ENCODE measurements at regions not wholly inside any gene's neighbourhood (a gene's known extent, or its start where the extent isn't known, plus 50 kb on each side); places are given as distances from the start of the nearest gene placed in this dataset.
"Not testable (repeated sequence)": the region's sequence is repeated elsewhere in the genome, so short reads cannot be mapped to it uniquely, and the experiment has no call there.

DNA sequence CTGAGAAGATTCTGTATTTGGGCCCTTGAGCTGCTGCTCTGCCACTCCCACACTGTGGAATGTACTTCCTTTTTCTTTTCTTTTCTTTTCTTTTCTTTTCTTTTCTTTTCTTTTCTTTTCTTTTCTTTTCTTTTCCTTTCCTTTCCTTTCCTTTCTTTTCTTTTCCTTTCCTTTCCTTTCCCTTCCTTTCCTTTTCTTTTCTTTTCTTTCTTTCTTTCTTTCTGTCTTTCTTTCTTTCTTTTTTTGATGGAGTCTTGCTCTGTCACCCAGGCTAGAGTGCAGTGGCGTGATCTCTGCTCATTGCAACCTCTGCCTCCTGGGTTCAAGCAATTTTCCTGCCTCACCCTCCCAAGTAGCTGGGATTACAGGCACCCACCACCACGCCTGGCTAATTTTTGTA, 89.8 kb downstream of the DNAAF6 start:
- H3K4me3 Mint-ChIP-seq; H3K27ac Mint-ChIP-seq; H3K4me1 Mint-ChIP-seq (ENCODE audit: low read depth in 2 of 2); H3K36me3 Mint-ChIP-seq; DNase-seq (ENCODE audit: low spot score); ATAC-seq; H3K9me3 Mint-ChIP-seq: not testable (repeated sequence)
- H3K27me3 Mint-ChIP-seq, result peaks cover 15 to 35% of the 10 kb centered on the region in 2 donors

DNA sequence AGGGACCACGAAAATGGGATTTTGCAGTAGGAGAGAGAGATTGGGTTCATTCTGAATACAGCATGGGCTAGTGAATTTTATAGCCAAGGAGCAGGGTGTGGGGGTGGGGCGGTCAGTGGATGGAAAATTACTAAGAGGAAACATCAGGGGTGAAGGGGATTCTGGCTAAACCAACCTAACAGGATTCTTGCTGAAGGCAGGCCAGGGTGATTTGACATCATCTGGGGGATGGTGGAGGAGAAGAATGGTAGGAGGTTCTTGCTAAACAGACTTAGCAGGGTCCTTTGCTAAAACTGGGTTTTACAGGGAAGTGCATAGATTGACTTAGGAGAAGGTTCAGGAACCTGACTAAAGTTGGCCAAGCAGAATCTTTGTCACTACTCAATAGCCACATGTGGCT, 91.9 kb downstream of the DNAAF6 start:
- Mint-ChIP-seq H3K36me3 (no peaks in the 10 kb centered on the region), H3K4me1 (ENCODE audit: low read depth in 2 of 2) (no peaks in the 10 kb centered on the region), H3K4me3 (no peak overlapping the region), H3K27me3 (peaks cover 22 to 48% of the 10 kb centered on the region in 2 donors), H3K9me3 (no peaks in the 10 kb centered on the region), H3K27ac (no peak overlapping the region)
- DNase-seq (ENCODE audit: low spot score) (no peak), ATAC-seq (no peak)

DNA sequence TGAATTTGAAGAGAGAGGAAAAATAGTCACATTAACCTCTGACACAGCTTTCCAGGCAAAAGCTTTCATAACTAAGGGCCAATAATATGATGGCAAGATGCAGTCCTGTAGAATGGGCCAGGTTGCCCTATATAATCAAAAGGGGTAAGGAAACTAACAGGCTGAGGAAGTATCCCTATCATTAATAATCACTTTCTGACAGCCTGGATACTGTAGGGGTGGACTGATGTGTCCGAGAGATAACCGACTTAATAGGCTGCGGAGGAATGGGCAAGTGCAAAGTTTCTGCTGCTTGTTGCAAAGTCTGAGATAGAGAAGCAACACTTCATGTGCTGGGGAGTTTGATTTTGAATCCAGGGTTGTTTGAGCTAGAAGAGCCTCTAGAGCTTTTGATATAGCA, 94.8 kb downstream of the DNAAF6 start:
- DNase-seq (ENCODE audit: low spot score) (no peak), ATAC-seq (no peak)
- Mint-ChIP-seq H3K27me3 (peaks cover 41 to 71% of the 10 kb centered on the region in 2 donors), H3K4me1 (ENCODE audit: low read depth in 2 of 2) (no peaks in the 10 kb centered on the region), H3K9me3 (no peaks in the 10 kb centered on the region), H3K27ac (no peak overlapping the region), H3K36me3 (no peaks in the 10 kb centered on the region), H3K4me3 (no peak overlapping the region)

DNA sequence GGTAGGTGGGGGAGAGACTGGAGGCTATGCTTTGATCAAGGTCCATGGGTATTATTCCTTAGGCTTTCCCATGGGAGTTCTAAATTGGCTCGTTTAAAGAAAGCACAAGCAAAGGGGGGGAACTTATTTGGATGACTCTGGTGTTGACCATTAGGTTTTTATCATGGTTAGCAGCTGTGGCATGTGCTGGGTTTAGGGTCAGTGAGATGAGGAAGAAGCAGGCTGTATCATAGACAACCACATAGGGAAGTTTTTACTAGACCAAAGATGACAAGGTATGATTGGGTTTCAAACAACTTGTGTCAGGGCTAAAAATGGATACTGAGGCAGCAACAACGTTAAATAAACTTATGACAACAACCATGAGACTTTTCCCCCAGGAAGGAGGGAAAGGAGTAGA, 97.7 kb downstream of the DNAAF6 start:
- DNase-seq (ENCODE audit: low spot score) (no peak), ATAC-seq (no peak)
- Mint-ChIP-seq H3K27ac (no peak overlapping the region), H3K4me1 (ENCODE audit: low read depth in 2 of 2) (no peaks in the 10 kb centered on the region), H3K4me3 (no peak overlapping the region), H3K36me3 (no peaks in the 10 kb centered on the region), H3K9me3 (no peaks in the 10 kb centered on the region), H3K27me3 (peaks cover 43 to 51% of the 10 kb centered on the region in 2 donors)

DNA sequence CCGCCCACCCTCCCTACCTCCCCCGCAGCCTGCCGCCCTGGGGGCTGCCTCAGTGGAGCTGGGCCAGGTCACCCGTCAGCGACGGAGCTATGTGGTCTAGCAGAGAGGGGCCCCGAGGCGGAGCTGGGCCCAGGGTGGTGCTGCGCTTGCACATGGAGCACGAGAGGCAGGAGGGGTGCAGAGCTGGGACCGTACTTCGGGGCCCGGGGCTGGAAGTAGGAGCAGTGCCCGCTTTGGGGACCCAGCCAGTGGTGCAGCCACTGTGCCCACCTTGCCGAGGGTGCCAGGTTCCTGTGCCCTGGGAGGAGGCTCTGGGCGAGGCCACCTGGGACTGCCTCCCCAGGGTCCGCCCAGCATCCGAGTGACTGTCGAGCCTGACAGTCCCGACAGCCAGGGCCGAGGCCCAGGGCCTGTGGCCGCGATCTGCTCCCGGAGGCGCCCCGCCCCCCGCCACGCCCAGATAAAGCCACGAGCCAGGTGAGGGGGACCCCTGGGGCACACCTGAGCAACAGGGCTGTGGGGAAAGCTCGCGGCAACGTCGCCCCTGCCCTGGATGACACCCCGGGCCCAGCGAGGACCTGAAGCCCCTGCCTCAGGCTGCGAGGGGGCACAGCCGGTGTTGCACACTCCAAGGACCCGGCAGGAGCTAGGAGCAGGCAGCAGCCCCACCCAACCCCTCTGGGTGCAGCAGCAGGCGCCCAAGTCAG, 117.5 kb downstream of the DNAAF6 start:
- Mint-ChIP-seq H3K36me3 (no peaks in the 10 kb centered on the region), H3K27me3 (peaks cover 0 to 12% of the 10 kb centered on the region in 2 donors), H3K9me3 (no peaks in the 10 kb centered on the region), H3K27ac (no peak overlapping the region), H3K4me1 (ENCODE audit: low read depth in 2 of 2) (no peaks in the 10 kb centered on the region), H3K4me3 (no peak overlapping the region)
- DNase-seq (ENCODE audit: low spot score) (no peak), ATAC-seq (peak in 1 of 2 donors; percentile 17)

DNA sequence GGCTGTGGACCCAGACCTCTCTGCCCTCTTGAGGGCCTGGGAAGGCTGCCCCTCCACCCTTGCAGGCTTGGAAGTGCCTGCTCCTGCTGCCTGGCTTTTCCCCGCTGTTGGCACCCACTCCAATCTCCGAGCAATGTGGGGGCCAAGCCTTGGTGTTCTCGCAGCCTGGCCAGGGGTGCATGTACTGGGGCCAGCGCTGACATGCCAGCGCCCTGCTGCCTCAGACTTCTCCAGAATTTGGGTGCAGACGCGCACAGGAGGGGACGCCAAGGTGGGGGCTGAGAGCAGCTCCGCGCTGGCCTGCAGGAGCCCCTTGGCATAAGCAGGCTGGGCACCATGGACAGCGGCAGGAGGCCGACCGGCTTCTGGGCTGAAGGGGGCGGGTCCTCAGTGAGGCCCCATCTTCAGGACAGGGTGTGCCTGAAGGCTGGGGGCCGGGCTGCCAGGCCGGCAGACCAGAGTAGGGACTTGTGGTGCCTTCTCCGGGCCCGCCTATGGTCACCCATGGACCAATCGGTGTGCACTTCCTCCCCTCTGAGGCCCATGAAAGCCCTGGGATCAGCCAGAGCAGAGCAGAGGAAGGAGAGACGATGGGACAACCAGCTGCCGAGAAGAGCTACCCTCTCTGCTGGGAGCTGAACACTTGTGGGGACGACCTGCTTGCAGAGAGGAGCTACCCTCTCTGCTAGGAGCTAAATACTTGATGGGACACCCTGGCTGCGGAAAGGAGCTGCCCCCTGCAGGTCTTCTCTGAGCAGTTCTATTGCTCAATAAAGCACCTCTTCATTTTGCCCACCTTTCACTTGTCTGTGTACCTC, 118.3 kb downstream of the DNAAF6 start:
- Mint-ChIP-seq H3K36me3 (no peaks in the 10 kb centered on the region), H3K27me3 (peaks cover 0 to 14% of the 10 kb centered on the region in 2 donors), H3K4me3 (no peak overlapping the region), H3K4me1 (ENCODE audit: low read depth in 2 of 2) (no peaks in the 10 kb centered on the region), H3K27ac (no peak overlapping the region), H3K9me3 (no peaks in the 10 kb centered on the region)
- ATAC-seq (peak in 1 of 2 donors; percentile 26), DNase-seq (ENCODE audit: low spot score) (no peak)

DNA sequence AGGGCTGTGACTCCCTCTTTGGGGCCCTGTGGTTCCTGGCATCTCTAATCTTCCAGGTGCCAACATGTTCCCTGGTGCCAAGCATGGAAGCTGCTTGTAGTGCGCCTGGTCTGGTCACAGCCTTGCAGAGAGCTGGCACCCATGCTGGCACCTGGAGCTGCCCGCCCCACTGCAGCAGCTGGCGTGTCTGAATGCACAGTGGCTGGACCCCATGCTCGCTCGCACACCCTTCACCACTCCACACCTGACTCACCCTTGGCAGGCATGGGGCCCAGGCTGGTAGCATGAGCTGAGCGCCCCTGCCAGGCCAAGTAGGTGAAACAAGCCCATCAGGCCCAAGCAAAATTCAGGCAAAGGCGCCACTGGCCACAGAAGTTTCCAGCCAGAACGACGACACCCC, 119.1 kb downstream of the DNAAF6 start:
- Mint-ChIP-seq H3K9me3 (no peaks in the 10 kb centered on the region), H3K27me3 (peaks cover 0 to 14% of the 10 kb centered on the region in 2 donors), H3K27ac (no peak overlapping the region), H3K4me1 (ENCODE audit: low read depth in 2 of 2) (no peaks in the 10 kb centered on the region), H3K4me3 (no peak overlapping the region), H3K36me3 (no peaks in the 10 kb centered on the region)
- no peak for DNase-seq (ENCODE audit: low spot score)
- no peak for ATAC-seq

DNA sequence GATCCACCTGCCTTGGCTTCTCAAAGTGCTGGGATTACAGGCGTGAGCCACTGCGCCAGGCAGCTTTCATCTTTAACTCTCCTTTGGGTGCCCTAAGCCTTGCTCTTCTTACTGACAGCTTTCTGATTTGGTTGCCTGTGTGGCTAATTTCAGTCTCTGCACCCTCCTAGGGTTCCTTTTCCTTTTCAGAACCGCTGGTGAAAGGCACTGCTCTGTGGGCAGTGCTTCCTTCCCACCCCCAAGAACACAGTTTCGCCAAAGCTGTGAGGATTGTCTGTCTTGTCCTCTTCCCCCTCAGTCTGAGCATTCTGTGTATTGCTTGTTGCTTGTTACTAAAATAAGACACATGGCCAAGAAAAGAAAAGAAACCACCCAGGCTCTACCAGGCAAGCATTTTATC, 101.4 kb upstream of the FRMPD3 start:
- H3K9me3 Mint-ChIP-seq, result no peaks in the 10 kb centered on the region
- no peaks in the 10 kb centered on the region for H3K4me1 Mint-ChIP-seq (ENCODE audit: low read depth in 2 of 2)
- H3K27me3 Mint-ChIP-seq, result peaks cover 39 to 53% of the 10 kb centered on the region in 2 donors
- ATAC-seq (no peak), DNase-seq (ENCODE audit: low spot score) (no peak)
- no peak overlapping the region for H3K4me3 Mint-ChIP-seq
- no peak overlapping the region for H3K27ac Mint-ChIP-seq
- H3K36me3 Mint-ChIP-seq, result no peaks in the 10 kb centered on the region

DNA sequence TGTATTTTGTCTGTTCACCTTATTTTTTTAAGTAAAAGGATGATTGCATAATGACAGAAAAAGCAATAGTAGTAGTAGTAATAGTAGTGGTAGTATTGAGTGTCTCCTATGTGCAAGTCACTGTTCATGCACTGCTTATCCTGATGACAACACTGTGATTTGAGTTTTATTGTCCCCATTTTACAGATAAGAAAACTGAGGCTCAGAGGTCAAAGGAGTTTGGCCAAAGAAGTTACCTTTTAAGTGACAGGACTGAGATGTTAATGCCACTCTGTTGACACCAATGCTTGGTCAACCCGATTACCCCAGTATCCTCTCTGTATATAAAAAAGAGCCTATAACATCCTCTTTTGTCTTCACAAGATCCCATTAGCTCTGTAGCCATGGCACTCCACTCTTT, 100.5 kb upstream of the FRMPD3 start:
- DNase-seq (ENCODE audit: low spot score), result no peak
- Mint-ChIP-seq H3K27ac (no peak overlapping the region), H3K9me3 (no peaks in the 10 kb centered on the region), H3K36me3 (no peaks in the 10 kb centered on the region), H3K4me1 (ENCODE audit: low read depth in 2 of 2) (no peaks in the 10 kb centered on the region), H3K27me3 (peaks cover 41 to 56% of the 10 kb centered on the region in 2 donors), H3K4me3 (no peak overlapping the region)
- ATAC-seq, result no peak

DNA sequence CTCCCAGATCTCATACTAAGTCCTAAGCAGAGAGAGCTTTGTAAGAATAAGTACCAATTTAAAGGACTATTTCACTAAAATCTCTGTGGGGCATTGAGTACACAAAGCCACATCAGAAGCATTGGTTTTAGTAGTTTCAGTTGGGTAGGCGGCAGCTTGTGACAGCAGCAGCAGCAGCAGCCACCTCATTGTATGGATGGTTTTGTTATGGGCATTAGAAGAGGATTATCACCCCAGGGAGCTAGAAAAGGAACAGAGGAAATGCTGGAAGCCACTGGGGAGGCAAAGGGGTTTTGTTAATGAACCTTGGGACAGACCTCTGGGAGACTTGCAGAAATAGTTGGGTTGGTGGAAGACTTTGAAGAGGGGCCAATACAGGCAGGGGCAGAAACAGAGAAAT, 93.9 kb upstream of the FRMPD3 start:
- Mint-ChIP-seq H3K36me3 (no peaks in the 10 kb centered on the region), H3K27ac (no peak overlapping the region), H3K4me3 (no peak overlapping the region), H3K27me3 (peaks cover 39 to 44% of the 10 kb centered on the region in 2 donors), H3K9me3 (no peaks in the 10 kb centered on the region), H3K4me1 (ENCODE audit: low read depth in 2 of 2) (no peaks in the 10 kb centered on the region)
- no peak for DNase-seq (ENCODE audit: low spot score)
- no peak for ATAC-seq

DNA sequence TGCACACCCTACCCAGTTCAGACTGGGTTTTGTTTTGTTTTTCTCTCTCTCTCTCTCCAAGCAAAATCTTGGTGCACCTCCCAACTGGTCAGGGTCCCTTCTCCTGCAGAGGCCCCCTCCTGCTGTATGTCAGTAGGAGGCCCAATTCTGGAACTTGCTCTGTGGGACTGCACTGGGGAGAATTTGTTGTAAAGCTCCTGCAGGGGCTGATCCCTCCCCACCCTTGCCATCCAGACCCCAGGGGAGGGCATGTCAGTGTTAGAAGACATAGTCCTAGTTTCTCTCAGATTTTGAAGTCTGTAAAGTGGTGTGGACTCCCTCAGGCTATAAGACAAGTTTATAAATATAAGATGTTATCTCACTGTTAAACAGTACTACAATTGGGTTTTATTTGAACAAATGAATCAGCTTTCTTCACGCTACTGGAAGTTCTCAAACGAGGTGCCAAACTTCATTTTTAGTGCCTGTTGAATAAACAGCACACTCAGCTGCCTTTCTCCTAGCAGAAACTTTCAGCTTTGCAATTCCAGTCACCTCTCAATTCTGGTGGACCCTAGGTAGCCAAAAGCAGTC, 88.6 kb upstream of the FRMPD3 start:
- Mint-ChIP-seq H3K4me1 (ENCODE audit: low read depth in 2 of 2) (no peaks in the 10 kb centered on the region), H3K9me3 (no peaks in the 10 kb centered on the region), H3K36me3 (no peaks in the 10 kb centered on the region), H3K27ac (no peak overlapping the region), H3K27me3 (peaks cover 27 to 28% of the 10 kb centered on the region in 2 donors), H3K4me3 (no peak overlapping the region)
- ATAC-seq (peak in 1 of 2 donors; percentile 48), DNase-seq (ENCODE audit: low spot score) (no peak)

DNA sequence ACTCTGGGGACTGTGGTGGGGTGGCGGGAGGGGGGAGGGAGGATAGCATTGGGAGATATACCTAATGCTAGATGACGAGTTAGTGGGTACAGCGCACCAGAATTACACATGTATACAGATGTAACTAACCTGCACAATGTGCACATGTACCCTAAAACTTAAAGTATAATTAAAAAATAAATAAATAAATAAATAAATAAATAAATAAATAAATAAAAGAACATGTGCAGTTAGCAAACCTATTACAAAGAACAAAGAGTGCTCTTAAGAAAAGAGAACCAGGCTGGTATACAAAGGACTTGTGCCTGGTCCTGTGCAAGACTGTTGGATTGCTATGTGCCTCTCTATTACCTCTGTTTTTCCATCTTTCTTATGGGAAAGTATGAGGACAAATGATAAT, 79.3 kb upstream of the FRMPD3 start:
- H3K9me3 Mint-ChIP-seq; H3K27me3 Mint-ChIP-seq; H3K27ac Mint-ChIP-seq; DNase-seq (ENCODE audit: low spot score); H3K4me3 Mint-ChIP-seq; ATAC-seq; H3K36me3 Mint-ChIP-seq; H3K4me1 Mint-ChIP-seq (ENCODE audit: low read depth in 2 of 2): not testable (repeated sequence)

DNA sequence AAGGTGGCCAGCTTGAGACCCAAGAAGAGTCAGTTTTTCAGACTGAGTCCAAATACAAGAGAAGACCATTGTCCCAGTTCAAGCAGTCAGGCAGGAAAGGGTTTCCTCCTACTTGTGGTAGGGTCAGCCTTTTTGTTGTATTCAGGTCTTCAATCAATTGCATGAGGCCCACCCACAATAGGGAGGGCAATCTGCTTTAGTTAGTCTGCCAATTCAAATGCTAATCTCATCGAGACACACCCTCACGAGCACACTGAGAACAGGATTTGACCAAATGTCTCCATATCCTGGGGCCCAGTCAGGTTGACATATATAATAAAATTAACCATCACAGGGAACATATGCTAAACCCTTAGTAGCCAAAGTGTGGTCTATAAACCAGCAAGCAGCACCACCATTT, 75.3 kb upstream of the FRMPD3 start:
- no peak overlapping the region for H3K4me3 Mint-ChIP-seq
- ATAC-seq (no peak), DNase-seq (ENCODE audit: low spot score) (no peak)
- no peaks in the 10 kb centered on the region for H3K36me3 Mint-ChIP-seq
- peaks cover 6 to 12% of the 10 kb centered on the region in 2 donors for H3K27me3 Mint-ChIP-seq
- H3K9me3 Mint-ChIP-seq, result no peaks in the 10 kb centered on the region
- no peak overlapping the region for H3K27ac Mint-ChIP-seq
- no peaks in the 10 kb centered on the region for H3K4me1 Mint-ChIP-seq (ENCODE audit: low read depth in 2 of 2)

DNA sequence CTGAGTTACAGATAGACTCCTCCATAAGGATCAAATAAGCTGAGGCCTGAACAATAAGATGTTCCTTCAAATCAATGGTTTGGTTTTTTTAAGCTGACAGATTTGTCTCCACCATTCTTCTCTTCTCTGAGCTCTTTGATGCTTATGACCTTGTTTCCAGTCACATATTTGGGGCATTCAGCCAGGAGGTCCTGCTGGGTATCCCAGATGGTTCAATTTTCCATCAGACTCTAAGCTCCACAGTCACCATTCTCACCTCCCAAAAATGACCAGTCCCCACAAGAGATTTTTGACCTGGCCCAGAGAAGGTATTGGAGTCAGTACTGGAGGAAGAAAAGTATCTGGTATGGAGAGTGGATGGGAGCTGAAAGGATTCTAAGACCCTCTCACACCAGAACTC, 74.6 kb upstream of the FRMPD3 start:
- DNase-seq (ENCODE audit: low spot score) (no peak), ATAC-seq (no peak)
- no peaks in the 10 kb centered on the region for H3K36me3 Mint-ChIP-seq
- no peak overlapping the region for H3K4me3 Mint-ChIP-seq
- H3K9me3 Mint-ChIP-seq, result no peaks in the 10 kb centered on the region
- H3K27ac Mint-ChIP-seq, result no peak overlapping the region
- H3K4me1 Mint-ChIP-seq (ENCODE audit: low read depth in 2 of 2), result no peaks in the 10 kb centered on the region
- peaks cover 12 to 15% of the 10 kb centered on the region in 2 donors for H3K27me3 Mint-ChIP-seq
